HG03378 (cell line): ENCODE measurements at regions not wholly inside any gene's neighbourhood (a gene's known extent, or its start where the extent isn't known, plus 50 kb on each side); places are given as distances from the start of the nearest gene placed in this dataset.

Experiments used
- ATAC-seq: cut with Tn5 transposase; IDR thresholded peaks from one replicate; pipeline ENCODE4 v1.9.1; 2021; ENCODE audit warnings: mild to moderate bottlenecking, moderate library complexity; ENCODE audit not compliant: unreplicated experiment

DNA sequence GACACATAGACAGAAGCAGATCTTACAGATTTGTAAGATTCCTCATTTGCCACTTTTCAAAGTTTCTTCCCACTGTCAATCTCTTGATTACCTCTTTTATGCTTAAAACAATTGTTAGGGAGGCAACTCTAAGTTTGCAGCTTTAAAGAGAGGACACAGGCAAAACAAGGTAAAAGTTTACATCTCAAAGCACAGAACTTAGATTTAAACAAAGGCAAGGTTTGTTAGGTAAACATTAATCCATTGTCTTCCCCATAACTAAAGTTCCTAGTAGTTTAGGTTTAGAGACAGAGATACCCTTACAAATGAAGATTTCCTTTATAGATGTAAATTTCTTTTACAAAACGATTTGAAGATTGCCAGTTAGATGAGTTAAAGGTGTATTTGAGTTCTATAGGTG lies 176.9 kb downstream of the AASDH start:
- no peak for ATAC-seq

DNA sequence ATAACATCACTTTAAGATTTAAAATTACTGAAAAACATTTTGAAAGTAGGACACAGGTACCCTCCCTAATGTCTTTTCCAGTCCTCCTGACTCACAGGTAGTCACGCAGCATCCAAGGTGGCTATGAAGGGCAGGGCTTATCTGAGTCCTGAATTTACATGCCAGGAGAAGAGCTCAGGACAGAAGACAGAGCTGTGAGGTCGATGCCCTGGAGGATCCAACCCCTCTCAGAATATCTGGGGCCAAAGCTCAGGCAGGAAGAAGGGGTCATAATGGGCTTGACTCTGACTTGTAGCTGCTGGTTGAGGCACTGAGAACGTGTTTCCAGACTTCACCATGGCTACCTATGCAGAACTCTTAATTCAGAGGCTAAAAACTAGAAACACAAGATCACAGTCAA lies 177.5 kb downstream of the AASDH start:
- no peak for ATAC-seq

DNA sequence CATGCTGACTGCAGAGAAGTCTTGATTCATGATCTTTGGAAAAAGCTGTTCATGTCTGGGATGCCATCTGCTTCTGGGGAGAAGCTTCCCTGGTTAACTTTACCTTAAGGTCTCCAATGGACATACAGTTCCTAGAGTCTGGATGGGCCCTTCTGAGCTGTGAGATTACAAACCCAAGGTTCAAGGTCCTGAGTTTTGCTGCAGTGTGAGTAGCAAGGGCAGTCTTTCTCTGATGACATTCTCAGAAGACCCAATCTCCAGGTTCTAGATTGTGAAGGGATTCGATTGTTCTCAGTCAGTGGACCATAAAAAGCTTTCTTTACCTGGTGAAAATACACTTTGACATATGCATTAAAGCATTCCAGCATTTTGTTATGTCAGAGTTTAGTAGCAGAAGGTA lies 179.2 kb downstream of the AASDH start:
- no peak for ATAC-seq

DNA sequence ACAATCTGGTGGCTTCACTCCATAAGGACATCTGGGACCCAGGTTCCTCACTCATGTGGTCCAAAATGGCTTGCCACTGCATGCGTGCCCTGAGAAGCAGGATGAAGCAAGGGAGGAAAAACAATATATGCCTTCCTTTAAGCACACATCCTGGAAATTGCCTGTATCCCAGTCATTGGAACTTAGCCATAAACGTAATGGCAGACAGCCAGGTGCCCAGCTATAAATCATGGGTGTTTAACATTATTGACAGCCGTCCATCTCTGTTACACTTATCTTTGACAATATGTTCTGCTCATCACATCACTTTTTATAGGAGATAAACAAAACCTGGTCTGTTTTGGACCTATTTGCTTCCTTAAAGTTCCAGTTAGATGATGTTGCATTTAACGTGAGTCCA lies 181.0 kb downstream of the AASDH start:
- no peak for ATAC-seq

DNA sequence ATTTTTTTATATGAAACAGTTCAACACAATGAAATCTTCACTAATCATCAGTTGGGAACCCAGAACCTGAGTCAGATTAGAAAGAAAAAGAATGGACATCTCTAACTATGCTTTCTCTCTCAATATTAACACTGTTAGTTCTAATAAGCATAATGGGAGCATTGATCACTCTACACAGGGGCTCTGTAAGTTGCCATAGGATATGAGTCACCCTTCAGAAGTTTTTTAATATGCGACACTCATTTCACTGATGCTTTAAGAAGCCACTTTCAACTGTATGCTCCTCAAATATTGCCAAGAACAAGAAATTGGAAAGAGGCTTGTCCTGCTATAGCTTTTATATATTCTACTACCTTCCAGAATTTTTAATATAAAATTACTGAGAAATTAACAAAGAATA lies 187.0 kb downstream of the AASDH start:
- no peak for ATAC-seq

DNA sequence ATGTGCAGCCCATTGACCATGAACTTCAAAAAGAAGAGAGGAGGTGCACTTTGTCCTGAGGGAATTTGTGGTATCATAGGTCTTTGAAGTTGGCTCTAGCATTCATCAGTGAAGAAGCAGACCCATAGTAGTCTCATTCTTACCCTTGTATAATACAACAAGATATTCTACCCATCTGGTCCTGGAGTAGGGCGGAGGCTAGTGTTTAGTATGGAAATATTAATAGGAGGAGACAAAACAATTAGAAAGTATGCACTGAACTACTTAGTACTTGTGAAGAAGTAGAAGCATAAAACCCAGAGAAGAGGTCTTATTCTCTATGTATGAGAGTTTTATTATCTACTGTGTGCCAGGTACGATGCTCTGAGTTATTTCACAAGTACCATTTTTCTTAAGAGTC lies 189.0 kb downstream of the AASDH start:
- no peak for ATAC-seq

DNA sequence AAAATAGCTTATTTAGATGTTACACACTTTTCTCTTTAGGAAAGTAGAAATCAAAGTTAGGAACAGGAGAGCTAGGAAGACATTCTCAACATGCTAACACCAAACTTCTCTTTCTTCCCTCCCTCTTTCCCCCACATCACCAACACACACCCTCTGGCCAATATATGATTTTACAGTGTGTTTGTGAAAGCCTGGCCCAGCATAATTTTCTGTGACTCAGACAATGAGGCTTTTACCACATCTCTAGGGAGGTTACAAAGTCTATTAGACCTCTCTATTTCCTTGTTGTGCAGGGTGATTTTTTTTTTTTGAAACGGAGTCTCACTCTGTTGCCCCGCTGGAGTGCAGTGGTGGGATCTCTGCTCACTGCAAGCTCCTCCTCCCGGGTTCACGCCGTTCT lies 189.9 kb downstream of the AASDH start:
- ATAC-seq: no peak

DNA sequence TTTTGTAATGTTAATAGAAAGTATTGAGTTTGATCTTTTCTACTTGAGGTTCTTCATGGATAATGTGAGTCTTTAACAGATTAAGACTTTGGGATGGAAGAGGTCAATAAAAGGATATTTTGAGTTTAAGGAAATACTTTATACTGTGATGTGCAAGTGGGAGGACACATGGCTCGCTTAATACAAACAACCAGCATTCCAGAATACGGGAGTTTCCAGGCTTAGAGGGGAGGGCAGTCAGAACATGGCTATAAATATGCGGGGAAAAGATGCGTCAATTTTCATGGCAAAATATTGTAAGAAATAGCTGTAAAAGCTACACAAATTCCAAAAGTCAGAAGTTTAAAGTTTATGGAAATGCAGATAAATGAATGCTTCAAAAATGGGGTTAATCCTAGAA lies 192.3 kb downstream of the AASDH start:
- ATAC-seq: no peak

DNA sequence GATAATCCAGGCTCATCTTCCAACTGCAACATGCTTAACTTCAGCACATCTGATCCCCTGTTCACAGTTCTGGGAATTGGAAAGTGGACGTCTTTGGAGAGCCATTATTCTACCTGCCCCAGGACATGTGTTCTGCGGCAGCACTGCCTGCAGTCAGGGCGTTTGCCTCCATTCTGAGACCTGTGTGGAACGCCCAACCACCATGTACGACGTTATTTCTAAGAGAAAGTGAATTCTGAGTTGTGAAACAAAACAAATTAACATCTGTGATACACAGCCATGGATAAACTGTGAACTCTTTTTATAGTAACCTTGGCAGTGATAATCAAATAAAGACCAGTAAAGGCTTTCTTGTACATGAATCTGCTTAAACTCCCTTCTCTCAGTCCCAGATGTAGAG lies 195.8 kb downstream of the AASDH start:
- ATAC-seq: no peak

DNA sequence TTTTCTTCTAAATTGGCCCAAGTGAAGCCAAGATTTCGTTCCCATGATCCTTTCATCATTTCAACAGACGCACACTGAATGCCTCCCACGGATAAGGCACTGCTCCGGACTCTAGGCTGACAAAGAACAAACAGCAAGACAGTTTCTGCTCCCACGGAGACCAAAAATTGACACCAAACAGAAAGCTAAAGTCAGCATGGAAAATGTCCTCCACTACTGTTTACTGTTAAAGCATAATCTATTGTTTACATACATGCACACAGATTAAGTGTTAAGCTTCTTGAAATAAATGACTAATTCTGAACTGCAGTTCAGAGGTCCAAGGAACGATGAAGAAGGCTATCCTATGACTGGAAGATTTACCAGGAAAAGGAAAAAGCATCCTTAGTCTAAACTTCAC lies 199.6 kb downstream of the AASDH start:
- no peak for ATAC-seq

DNA sequence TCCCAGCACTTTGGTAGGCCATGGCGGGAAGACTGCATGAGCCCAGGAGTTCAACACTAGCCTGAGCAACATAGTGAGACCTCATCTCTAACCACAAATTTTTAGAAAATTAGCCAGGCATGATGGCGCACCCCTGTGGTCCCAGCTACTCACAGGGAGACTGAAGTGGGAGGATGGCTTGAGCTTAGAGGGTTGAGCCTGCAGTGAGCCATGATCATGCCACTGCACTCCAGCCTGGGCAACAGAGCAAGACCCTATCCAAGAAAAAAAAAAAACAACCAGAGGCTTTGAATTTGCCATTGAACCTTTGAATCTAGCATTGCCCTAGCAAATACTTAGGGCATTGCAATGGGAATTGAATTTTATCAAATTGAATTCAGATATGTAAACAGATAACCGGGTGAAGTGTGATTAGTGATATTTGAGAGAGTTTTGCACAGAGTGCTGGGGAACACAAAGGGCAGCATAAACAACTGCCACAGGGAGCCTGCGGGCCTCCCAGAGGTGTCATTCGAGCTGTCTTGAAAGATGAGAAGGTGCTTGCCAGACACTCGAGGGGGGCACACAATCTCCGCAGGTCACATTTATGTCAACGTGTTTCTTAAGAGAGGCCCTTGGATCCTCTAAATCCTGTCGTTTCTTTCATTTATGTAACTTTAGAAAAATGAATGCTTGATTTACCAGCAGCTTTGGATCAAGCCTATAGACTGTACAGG lies 200.3 kb downstream of the AASDH start:
- no peak for ATAC-seq

DNA sequence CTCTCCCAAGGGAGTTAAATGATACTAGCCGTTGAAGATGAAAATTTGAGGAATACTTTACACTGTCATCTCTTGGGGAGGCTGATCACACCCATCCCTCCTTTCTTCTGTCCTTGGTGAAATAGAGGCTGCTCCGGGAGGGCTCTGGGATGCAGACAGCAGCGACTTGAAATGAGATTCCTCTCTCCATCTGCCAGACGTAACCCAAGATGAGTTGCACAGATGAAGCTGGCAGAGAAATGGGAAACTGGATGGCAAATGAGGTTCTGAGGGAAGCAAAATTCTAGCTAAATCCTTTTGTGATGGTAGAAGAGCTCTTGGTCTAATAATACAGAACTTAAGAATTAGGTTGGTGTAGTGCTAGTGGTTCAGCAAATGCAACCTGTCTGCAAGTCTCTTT lies 201.4 kb downstream of the AASDH start:
- no peak for ATAC-seq

DNA sequence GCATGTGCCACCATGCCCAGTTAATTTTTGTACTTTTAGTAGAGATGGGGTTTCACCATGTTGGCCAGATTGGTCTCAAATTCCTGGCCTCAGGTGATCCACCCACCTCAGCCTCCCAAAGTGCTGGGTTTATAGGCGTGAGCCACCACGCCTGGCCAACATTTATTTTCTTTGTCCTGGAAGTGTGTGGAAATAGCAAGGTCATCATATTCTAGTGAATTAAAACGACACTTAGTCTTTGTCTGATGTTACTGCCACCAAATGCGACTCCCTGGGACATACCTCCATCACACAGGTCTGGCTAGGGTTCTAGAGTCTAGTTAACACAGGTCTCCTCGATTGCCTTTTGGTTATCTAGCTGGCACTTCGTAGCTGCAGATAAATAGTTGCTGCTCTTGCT lies 203.1 kb downstream of the AASDH start:
- ATAC-seq: no peak

DNA sequence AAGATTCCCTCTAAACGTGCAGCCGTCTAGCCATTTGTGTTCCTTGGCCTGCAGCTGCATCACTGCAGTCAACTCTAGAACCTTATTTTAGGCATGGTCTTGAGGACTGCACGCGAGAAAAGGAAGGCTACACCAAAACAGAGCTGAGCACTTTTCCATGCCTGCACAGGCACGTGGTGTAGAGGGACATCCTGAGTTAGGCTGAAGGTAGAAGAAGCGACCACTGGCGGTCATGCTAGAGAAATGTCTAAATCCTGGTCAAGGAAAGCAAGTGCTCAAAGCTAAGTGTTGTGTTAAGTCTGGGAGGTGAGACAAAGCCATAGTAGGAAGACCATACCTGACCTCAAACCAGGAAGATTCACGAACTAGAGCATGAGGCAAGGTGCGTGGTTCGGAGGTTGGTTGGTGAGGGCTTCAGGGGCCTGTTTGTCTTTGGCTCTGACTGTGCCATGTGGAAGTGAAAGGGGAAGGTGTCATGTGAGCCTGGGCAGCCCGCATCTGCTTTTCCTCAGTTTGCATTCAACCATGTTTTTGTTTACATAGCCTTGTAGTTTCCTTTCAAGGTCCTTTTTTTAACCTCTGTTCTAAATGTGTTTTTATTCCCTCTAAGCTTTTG lies 203.8 kb downstream of the AASDH start:
- peak; percentile 72 for ATAC-seq

DNA sequence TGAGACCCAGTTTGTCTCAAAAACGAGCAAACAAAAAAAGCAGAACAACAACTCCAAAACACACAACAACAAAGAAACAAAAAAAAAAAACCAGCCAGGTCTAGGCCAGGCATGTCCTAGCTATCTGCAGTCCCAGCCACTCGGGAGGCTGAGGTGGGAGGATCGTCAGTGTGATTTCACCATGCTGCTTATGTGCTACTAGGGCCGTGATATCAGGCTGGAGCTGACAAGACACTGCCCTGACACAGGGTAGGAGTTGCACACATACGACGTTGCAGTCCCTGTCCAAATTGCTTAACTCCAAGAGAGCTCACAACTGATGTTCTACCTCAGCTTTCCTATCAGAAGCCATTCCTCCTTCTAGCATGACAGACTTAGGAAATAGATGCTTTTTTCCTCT lies 204.9 kb downstream of the AASDH start:
- ATAC-seq: no peak

DNA sequence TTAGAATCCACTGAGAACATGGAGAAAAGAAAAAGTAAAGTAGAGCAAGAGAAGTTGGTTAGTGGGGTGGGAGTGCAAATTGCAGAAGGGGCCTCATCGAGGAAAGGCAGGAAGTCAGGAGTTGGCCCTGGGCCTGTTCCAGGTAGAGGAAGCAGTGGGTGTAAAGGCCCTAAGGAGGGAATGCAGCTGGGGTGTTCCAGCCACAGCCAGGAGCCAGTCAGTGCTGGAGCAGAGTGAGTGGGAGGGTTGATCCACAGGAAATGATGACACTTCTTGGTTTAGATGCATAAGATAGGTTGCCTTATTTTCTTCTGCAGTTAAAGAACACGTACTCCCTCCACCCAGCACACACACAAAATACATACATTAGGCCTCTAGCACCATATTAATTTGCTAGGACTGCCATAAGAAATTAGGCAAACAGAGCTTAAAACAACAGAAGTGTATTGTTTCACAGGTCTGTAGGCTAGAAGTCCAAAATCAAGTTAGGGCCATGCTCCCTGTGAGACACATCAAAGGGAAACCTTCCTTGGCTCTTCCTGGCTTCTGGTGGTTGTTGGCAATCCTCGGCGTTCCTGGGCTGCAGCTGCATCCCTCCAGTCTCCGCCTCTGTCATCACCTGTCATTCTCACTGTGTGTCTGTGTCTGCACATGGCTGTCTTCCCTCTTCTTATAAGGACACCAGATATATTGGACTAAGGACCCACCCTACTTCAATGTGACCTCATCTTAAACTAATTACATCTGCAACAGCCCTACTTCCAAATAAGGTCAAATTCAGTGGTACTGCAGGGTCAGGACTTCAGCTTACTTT lies 205.9 kb downstream of the AASDH start:
- ATAC-seq: no peak

DNA sequence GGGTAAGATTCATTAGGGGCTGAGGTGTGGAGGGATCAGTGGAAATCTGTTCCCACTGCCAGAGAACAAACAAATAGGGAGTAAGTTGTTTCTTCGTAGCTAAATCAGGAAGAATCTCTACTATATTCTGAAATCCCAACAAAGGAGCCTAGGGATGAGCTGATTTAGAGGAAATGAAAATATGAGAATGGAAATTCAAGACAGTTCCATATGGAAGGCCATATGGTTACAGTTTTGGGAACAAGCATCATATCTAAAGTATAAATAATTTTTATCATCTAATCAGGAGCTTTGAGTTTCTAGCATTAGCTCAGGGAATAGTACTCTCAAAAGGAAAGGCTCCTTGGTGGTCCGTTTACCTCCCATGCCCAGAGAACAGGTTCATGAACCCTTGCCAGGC lies 218.2 kb downstream of the AASDH start:
- ATAC-seq: no peak

DNA sequence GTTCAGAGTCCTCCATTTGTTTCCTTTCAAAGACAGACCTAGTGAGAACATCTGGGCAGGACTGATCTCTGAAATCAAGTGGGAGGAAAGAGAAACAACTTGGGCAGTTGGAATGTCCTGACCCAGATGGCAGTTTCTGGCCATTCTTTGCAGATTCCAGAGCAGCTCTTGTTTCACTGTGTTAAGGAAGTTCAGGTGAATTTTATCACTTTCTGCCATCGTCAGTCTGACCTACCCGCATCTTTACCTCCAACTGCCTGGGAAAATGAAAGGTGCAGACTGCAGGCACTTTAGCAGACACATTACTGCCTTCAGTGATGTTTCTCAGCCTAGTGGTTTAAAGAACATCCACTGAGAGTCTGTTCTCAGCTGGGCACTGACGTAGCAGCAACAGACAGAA lies 216.2 kb downstream of the CEP135 start:
- ATAC-seq: no peak

DNA sequence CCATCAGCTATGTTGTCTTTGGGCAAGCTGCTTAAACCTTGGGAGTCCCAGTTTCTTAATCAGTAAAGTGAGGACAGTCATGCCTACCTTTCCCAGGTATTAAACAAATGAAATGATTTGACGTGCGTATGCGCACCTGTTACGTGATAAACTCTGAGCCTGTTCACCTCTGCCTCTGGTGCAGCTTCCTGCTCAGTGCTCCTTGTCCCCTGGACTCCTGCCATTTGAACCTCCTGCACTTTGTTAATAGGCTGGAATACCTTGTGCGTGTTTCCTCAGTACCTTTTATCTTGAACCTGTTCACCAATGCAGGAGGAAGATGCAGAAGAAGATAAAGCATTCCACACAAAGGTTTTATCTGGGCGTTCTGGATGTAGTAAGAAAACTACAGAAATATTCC lies 211.9 kb downstream of the CEP135 start:
- no peak for ATAC-seq

DNA sequence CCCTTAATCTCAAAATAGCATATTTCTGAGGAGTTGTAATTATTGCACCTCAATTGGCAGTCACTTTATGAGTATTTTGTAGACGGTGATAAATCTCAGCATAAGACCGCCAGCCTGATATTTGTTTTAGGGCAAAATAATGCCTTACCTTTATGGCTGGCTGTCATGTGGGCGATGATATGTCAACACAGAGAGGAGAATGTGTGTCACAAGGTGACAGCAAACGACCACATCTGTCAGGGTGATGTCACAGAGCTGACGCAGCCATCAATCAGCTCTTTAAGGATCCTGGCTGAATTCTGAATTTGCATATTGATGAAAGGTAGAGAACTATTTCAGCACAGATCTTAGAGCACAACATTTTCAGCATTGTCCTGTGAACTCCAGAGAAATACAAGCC lies 209.7 kb downstream of the CEP135 start:
- no peak for ATAC-seq

DNA sequence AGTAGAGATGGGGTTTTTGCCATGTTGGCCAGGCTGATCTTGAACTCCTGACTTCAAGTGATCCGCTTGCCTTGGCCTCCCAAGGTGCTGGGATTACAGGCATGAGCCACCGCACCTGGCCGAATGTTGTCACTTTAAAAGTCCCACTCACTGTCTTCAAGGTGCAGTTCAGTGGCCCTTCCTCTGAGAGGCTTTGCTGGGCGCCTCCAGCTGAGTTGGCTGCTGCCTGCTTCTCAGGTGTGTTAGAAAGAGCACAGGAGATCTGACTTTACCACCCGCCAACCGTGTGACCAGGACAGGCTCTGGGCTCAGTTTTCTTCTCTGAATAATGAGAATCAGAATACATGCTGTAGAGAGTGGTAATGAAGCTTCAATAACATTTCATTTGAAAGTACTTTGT lies 207.4 kb downstream of the CEP135 start:
- ATAC-seq: no peak

DNA sequence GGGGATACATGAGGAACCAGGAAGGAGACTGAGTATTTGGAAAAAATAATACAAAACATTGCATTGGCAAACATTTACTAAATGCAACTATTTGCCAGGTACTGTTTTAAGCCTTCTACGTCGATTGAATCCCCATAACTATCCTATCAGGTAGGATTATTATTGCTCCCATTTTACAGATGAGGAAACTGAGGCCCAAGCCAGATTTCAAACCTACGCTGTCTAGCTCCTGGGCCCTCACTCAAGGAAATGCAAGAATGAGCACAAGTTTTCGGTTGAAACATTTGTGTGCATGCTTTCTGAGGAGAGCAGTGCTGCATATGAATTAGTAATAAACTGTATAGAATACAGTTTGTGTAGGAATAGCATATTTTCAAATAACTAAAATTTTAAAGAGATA lies 206.7 kb downstream of the CEP135 start:
- no peak for ATAC-seq
